HG03457 (cell line): ENCODE measurements at regions not wholly inside any gene's neighbourhood (a gene's known extent, or its start where the extent isn't known, plus 50 kb on each side); places are given as distances from the start of the nearest gene placed in this dataset.

Source experiments
- ATAC-seq: cut with Tn5 transposase; IDR thresholded peaks from one replicate; pipeline ENCODE4 v1.9.1; 2021; ENCODE audit warnings: moderate number of reproducible peaks; ENCODE audit not compliant: unreplicated experiment

GRCh38 chr18:25875551-25876240 is 214.7 kb downstream of the SS18 start:
- ATAC-seq, result no peak

DNA sequence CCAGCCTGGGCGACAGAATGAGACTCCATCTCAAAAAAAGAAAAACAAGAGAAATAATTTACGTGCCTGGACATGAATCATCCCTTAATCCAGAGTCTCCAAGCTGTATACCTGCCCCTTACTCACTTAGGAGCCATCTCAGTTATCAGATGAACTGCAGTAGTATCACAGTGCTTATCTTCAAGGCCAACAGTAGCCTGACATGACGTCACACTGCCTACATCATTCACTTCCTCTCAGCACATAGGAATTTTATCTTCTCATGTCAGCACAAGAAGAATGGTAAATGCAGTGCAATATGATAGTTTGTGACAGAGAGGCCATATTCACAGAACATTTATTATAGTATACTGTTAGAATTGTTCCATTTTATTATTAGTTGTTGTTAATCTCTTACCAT is 216.6 kb downstream of the SS18 start:
- no peak for ATAC-seq

- ATAC-seq, result no peak
Observed at GRCh38 chr18:25866331-25866730, 224.1 kb downstream of the SS18 start.

DNA sequence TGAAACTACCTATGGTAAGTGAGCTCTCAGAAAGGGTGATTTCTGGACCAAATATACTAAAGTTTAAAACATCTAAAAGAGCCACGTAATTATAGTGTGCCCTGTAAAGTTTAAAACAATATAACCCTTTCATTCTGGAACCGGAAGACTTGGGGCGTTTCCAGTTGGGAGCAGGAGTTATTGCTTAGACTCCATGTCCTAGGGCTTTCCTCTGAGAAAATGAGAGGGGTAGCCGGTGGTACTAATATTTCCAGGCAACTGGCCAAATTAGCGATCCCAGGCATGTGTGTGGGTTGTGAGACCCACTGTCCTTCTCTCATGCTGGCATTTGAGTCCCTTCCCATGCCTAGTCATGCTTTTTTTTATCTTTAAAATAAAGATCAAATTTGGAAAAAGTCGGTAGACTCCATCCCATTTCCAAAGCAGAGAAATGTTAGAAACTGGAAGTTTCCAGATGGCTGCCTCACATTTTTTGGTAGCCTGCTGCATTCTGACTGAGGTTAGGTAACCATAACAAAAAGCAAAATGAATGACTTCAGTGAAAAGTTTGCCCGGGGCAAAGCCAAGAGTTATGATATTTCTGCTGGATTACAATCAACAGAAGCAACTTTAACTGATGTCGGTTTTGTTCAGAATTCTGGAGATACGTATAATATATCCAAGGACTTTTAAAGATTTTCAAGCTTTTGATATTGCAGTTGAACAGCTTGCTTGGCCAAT is 227.4 kb downstream of the SS18 start:
- ATAC-seq, result no peak

DNA sequence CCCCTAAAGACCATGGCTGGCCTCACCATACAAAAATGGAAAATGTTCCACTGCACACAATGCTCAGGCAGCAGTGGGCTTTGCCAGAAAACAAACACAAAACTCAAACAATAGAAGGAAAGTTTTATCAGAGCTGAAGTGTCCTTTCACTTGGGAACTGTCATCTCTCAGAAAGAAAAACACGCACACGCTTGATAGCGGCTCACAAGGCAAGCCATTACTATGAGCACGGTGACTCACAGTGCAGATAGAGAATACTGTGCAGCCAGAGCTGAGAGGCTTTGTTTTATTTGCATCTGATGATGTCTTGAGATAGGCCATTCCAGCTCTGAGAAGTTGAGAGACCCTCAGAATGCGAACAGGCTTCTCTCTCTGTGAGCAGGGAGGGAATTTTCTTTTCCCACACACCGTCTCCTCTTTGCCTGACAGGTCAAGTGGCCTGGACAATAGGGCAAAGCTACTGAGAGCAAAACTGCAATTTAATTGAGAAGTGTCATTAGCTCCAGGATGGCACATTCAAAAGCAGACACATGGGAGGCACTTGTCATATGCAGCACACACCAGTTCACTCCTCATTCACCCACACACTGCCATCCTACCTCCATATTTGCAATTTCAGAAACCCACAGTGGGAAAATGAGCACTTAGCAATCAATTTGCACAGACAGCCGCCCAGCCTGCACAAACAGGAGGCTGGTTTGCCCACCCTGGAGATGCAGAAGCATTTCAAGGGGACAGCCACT is 236.6 kb downstream of the SS18 start:
- ATAC-seq, result no peak

GRCh38 chr18:25843791-25844190 is 246.6 kb downstream of the SS18 start:
- ATAC-seq, result no peak

DNA sequence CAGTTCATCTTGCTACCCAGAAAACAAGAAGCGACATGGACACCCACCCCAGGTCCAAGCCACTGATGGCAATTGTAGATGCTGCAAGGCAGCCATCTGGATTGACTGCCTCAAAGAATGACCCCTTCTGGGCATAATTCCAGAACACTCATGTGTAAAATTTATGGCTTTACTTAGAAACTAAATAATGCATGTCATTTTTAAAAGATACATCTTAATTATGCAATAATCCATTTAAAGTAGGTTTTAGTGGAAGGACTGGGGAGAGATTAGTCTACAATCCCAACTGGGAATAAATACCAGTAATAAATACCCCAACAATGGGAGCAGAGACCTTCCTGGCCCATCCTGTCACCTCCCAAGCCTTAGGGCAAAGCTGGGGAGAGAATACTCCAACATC is 247.7 kb downstream of the SS18 start:
- no peak for ATAC-seq

DNA sequence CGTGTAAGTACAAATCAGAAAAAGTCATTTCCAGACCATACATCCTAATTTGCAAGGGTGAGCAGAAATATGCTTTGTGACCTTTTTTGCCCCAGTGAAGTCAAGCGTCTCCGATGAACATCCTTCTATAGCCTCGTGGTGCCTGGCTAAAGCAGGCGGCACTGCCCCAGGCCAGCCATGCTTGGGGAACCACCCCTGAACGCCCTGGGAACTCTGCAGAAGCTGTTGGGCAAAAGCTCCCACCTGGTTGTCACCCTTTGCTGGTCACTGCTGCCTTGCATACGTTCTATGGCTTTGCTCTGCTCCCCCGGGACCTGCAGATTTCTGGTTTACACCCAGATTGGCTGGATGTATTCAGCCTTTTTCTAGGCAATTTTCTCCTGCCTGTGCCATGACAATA is 256.4 kb downstream of the SS18 start:
- ATAC-seq, result no peak

- ATAC-seq, result no peak
Observed at GRCh38 chr18:25832001-25832604, 258.3 kb downstream of the SS18 start.

GRCh38 chr18:25831301-25831701 is 259.1 kb downstream of the SS18 start:
- no peak for ATAC-seq

- no peak for ATAC-seq
Observed at GRCh38 chr18:25830787-25831186, 259.6 kb downstream of the SS18 start.

GRCh38 chr18:25827961-25828561 is 262.4 kb downstream of the SS18 start:
- ATAC-seq, result no peak

DNA sequence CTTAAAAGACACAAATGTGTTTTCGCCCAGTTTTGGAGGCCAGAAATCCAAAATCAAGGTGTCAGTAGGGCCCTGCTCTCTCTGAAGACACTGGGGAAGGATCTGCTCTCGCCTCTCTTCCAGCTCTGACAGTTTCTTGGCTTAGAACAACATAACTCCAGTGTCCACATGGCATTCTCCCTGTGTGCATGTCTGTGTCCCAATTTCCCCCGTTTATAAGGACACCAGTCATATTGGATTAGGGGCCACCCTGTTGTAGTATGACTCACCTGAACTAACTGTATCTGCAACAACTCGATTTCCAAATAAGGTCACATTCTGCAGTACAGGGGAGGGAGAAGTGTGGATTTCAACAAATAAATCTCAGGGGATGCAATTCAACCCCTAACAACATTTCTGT is 263.2 kb downstream of the SS18 start:
- no peak for ATAC-seq

DNA sequence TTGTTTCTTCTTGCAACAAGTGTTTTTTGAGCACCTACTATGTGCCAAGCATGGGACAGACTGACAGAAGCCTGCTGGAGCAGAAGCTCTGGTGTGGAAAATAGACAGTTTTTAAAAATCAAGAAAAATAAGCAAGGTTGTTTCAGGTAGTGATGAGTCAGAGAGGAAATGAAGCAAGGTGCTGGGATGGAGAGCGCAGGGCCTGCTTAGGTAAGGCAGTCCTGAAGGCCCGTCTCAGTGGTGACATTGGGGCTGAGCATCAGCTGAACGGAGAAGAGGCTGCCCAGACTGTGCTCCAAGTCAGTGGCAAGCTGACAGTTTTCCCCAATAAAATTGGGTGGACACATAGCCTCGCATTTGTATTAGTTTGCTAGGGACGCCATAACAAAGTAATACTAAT is 263.6 kb downstream of the SS18 start:
- ATAC-seq, result no peak

DNA sequence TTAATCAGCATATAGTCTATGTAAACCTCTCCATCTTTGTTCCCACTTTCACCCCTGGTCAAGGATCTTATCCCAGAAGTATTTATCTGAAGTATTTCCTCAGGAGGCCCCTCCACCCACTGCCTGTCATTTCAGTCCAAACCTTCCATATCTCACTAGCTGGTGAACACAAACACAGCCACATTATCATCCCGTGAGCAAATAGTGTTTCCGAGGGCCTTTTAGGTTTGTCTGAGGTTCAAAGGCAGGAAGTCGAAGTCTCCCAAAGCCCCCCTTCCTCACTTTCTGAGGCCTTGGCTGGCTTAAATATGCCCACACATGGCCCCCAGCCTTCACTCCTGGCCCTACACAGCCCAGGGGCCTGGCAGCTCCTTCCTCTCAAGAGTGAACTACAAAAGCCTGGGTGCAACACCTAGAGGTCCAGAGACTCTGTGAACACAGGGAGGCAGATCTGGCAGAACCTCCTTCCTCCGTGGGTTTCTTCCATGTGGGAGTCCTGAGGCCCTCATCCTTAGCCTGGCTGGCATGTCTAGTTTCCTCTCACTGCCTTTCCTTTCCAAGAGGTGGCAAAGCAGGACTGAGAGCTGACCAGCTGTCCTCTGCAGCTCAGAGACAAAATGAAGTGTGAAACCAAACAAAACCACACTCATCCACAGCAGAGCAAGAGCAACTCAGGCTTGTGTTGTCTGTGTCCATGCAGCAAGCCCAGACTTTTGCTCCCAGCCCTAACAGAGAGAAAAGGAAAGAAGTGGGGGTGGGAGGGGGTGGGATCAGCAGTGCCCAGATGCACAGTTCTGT is 264.2 kb downstream of the SS18 start:
- ATAC-seq, result no peak

DNA sequence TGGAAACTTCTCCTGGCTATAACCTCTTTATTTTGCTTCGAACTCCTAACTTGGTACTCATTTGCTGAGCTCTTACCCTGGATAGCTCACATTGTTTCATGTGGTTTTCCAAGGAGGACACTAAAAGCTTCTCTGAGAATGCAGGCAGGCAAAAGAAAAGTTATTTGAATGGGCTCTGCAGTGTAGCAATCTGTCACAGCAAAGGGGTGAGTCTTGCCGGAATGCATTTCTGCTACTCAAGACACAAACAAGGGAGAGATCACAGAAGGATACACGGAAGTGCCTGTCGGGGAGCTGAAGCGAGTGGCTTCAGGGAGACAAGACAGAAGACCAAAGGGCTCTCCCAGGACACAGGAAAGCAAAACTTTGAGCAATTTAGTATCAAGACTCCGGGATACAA is 265.4 kb downstream of the SS18 start:
- no peak for ATAC-seq

- ATAC-seq, result no peak
Observed at GRCh38 chr18:25819746-25820363, 270.6 kb downstream of the SS18 start.

- ATAC-seq, result no peak
Observed at GRCh38 chr18:25818505-25818904, 271.9 kb downstream of the SS18 start.

DNA sequence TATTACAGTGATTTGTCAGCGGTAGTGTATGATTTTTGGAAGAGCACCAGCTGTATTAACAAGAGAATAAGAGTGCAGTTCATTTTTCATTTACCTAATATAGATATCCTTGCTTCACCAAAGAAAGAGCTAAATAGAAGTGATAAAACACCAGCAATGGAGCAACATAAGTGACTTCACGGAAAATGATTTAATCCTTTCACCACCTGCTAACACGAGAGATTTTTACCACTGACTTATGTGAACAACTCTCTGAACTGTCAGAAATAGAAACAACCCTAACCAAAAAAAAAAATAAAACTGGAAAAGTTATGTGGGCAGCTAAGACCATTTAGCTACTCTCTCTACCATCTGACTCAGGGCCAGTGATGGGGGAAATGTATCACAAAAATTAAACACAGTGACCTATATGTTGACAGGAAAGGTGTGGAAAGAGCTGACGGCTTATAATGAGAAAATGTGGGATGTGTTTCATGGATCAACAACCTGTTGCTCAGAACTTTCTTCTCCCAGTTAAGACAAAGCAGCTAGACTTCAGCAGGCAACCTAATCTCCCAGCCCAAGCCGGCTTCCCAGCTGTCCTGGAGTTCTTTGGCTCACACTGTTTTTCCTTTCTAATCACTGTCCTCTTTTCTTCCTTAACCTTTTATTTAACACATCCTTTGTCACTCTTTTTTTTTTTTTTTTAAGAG is 272.7 kb downstream of the SS18 start:
- ATAC-seq, result no peak
